Erythroblast (primary cell): ENCODE measurements at regions not wholly inside any gene's neighbourhood (a gene's known extent, or its start where the extent isn't known, plus 50 kb on each side); places are given as distances from the start of the nearest gene placed in this dataset.

Experiments
- DNase-seq, 2 experiments: peaks; one replicate each; lab custom pipeline; 2025; lab: John Stamatoyannopoulos, UW
- GATA1 ChIP-seq: IDR thresholded peaks from 2 replicates; pipeline ENCODE4 v1.6.1; 2011; ENCODE audit warnings: low read depth, mild to moderate bottlenecking, control low read depth, low read length, moderate library complexity
- POLR2A ChIP-seq: IDR thresholded peaks from 2 replicates; pipeline ENCODE4 v1.6.1; 2011; ENCODE audit warnings: mild to moderate bottlenecking, low read length

GRCh38 chr13:78022164-78022877 is 103.7 kb upstream of the EDNRB start:
- TF ChIP-seq POLR2A (no peak), GATA1 (no peak)
- DNase-seq, result no peak

GRCh38 chr13:78020861-78021260 is 102.2 kb upstream of the EDNRB start:
- DNase-seq, result no peak
- TF ChIP-seq POLR2A, result no peak
- no peak for TF ChIP-seq GATA1

- TF ChIP-seq GATA1 (no peak), POLR2A (no peak)
- no peak for DNase-seq
Measured at GRCh38 chr13:78015782-78016181, 97.2 kb upstream of the EDNRB start.

GRCh38 chr13:78012046-78012445 is 93.4 kb upstream of the EDNRB start:
- no peak for TF ChIP-seq GATA1
- TF ChIP-seq POLR2A, result no peak
- DNase-seq, result no peak

GRCh38 chr13:78004821-78005220 is 86.2 kb upstream of the EDNRB start:
- DNase-seq, result no peak
- TF ChIP-seq POLR2A, result no peak
- TF ChIP-seq GATA1, result no peak

- DNase-seq, result no peak
- no peak for TF ChIP-seq POLR2A
- TF ChIP-seq GATA1, result no peak
Measured at GRCh38 chr13:77999746-78000145, 81.1 kb upstream of the EDNRB start.

- DNase-seq, result no peak
- TF ChIP-seq POLR2A, result no peak
- no peak for TF ChIP-seq GATA1
Measured at GRCh38 chr13:77994166-77994565, 75.5 kb upstream of the EDNRB start.

- DNase-seq, result peak in 1 of 2 experiments; percentile 1
- no peak for TF ChIP-seq GATA1
- no peak for TF ChIP-seq POLR2A
Measured at GRCh38 chr13:77991003-77991402, 72.4 kb upstream of the EDNRB start.

GRCh38 chr13:77989281-77989680 is 70.7 kb upstream of the EDNRB start:
- TF ChIP-seq POLR2A, result no peak
- no peak for TF ChIP-seq GATA1
- no peak for DNase-seq

- TF ChIP-seq POLR2A (no peak), GATA1 (no peak)
- no peak for DNase-seq
Measured at GRCh38 chr13:77988355-77988754, 69.7 kb upstream of the EDNRB start.

GRCh38 chr13:77986713-77987112 is 68.1 kb upstream of the EDNRB start:
- no peak for TF ChIP-seq GATA1
- no peak for TF ChIP-seq POLR2A
- DNase-seq, result no peak

GRCh38 chr13:77985866-77986636 is 67.4 kb upstream of the EDNRB start:
- no peak for DNase-seq
- TF ChIP-seq GATA1 (no peak), POLR2A (no peak)

- no peak for TF ChIP-seq GATA1
- TF ChIP-seq POLR2A, result no peak
- DNase-seq, result no peak
Measured at GRCh38 chr13:77981281-77981881, 62.8 kb upstream of the EDNRB start.

- DNase-seq, result no peak
Measured at GRCh38 chr13:77980592-77980991, 62.0 kb upstream of the EDNRB start.

More at GRCh38 chr13:77980592-77980991, 62.0 kb upstream of the EDNRB start:
- TF ChIP-seq POLR2A, result no peak
